SK-N-SH treated with all-trans-retinoic acid at 6 μM for 48 hours (cell line): ENCODE measurements at regions not wholly inside any gene's neighbourhood (a gene's known extent, or its start where the extent isn't known, plus 50 kb on each side); places are given as distances from the start of the nearest gene placed in this dataset.

Experiments
- CSDC2 ChIP-seq: fragments of 250-450 bp; sonication (Bioruptor Pico); IDR thresholded peaks from 2 replicates; pipeline ENCODE4 v1.5.0; 2020; ENCODE audit warnings: mild to moderate bottlenecking, moderate library complexity
- TF ChIP-seq, protein P1 (sequence below): fragments of 250-450 bp; sonication (Bioruptor Pico); IDR thresholded peaks from 2 replicates; pipeline ENCODE4 v1.8.0; 2020; ENCODE audit warnings: mild to moderate bottlenecking, moderate library complexity, borderline replicate concordance

DNA sequence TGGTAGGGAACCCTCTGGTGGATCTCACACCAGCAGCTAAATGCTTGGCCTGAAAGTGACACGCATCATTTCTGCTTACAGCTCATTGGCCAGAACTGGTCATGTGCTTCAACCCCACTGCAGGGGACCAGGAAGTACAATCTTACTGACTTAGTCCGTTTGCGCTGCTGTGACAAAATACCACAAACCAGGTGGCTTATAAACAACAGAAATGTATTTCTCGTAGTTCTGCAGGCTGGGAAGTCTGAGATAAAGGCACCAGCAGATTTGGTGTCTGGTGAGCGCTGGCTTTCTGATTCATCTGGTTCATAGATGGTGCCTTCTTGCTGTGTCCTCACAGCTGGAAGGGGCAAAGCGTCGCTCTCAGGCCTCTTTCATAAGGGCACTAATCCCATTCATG, 77.4 kb upstream of the SELENOK start:
- no peak for TF ChIP-seq CSDC2 (CRISPR knock-in tag)
- TF ChIP-seq, protein P1, sequence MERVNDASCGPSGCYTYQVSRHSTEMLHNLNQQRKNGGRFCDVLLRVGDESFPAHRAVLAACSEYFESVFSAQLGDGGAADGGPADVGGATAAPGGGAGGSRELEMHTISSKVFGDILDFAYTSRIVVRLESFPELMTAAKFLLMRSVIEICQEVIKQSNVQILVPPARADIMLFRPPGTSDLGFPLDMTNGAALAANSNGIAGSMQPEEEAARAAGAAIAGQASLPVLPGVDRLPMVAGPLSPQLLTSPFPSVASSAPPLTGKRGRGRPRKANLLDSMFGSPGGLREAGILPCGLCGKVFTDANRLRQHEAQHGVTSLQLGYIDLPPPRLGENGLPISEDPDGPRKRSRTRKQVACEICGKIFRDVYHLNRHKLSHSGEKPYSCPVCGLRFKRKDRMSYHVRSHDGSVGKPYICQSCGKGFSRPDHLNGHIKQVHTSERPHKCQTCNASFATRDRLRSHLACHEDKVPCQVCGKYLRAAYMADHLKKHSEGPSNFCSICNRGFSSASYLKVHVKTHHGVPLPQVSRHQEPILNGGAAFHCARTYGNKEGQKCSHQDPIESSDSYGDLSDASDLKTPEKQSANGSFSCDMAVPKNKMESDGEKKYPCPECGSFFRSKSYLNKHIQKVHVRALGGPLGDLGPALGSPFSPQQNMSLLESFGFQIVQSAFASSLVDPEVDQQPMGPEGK (CRISPR knock-in tag): no peak
